Heart left ventricle (tissue), 13 donors: ENCODE measurements at regions not wholly inside any gene's neighbourhood (a gene's known extent, or its start where the extent isn't known, plus 50 kb on each side); places are given as distances from the start of the nearest gene placed in this dataset.
"Not testable (repeated sequence)": the region's sequence is repeated elsewhere in the genome, so short reads cannot be mapped to it uniquely, and the experiment has no call there.

Experiments
- POLR2A ChIP-seq, 2 donors: fragments of 450-650 bp; IDR thresholded peaks; one replicate each; pipeline ENCODE4 v1.6.1; 2017; ENCODE audit warnings: antibody characterized with exemption in 2 of 2, mild to moderate bottlenecking in 2 of 2, moderate library complexity in 2 of 2
- TF ChIP-seq, protein P1 (sequence below), 12 donors: fragments of 200-600 bp; sonication (generic) in 4 of 12; IDR thresholded peaks; one replicate each; pipeline versions ENCODE4 v1.5.0 to v1.8.0; 2018 to 2022; ENCODE audit warnings: antibody characterized with exemption in 12 of 12, mild to moderate bottlenecking in 5 of 12
- donor health status: ischemic (EF 13 %, LVEDD 7.1; RV severe dilation, severe dysfunction).
- donor health status: DM: no; HTN: yes; CAD: no.
- donor health status: DM: no; HTN: no; CAD: no.
- donor health status: ischemic (EF 25% LVEDD 6.9; RV normal size, moderate dysfunction).
- donor health status: ischemic (EF 25% LVEDD 5.7; RV mildly dilated, moderate dysfunction).
- donor health status: ischemic (EF 35%, LVEDD 5.7; RV mildly dilated, moderate dysfunction).
- donor health status: nonischemic (EF 11% LVEDD 7.7; RV severe dilation, severe dysfunction).
- donor health status: DM: yes; HTN: yes; CAD: no.
- donor health status: PGD.
- donor health status: ischemic (EF 29% LVEDD 5.4; RV normal size, mild dysfunction).
- donor health status: nonischemic (EF 23%, LVEDD 6.1; RV moderate dilation, normal function).

- TF ChIP-seq, protein P1, sequence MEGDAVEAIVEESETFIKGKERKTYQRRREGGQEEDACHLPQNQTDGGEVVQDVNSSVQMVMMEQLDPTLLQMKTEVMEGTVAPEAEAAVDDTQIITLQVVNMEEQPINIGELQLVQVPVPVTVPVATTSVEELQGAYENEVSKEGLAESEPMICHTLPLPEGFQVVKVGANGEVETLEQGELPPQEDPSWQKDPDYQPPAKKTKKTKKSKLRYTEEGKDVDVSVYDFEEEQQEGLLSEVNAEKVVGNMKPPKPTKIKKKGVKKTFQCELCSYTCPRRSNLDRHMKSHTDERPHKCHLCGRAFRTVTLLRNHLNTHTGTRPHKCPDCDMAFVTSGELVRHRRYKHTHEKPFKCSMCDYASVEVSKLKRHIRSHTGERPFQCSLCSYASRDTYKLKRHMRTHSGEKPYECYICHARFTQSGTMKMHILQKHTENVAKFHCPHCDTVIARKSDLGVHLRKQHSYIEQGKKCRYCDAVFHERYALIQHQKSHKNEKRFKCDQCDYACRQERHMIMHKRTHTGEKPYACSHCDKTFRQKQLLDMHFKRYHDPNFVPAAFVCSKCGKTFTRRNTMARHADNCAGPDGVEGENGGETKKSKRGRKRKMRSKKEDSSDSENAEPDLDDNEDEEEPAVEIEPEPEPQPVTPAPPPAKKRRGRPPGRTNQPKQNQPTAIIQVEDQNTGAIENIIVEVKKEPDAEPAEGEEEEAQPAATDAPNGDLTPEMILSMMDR (IDR thresholded peaks at IDR 0.05) = not testable (repeated sequence)
- TF ChIP-seq POLR2A (IDR thresholded peaks at IDR 0.05) = not testable (repeated sequence)
These were observed 160.0 kb upstream of the PTPRZ1 start for GRCh38 chr7:121712961-121713360.
